GM12864 (cell line): ENCODE measurements at regions not wholly inside any gene's neighbourhood (a gene's known extent, or its start where the extent isn't known, plus 50 kb on each side); places are given as distances from the start of the nearest gene placed in this dataset.

Experiments used
- DNase-seq: peaks from one replicate; pipeline ENCODE4 v3.0.0-alpha.2; 2011; ENCODE audit warnings: low read depth
- H3K4me3 ChIP-seq: 2 replicates; pipeline ENCODE4 v1.5.1; 2011; ENCODE audit warnings: mild to moderate bottlenecking, low read depth, low read length, control low read depth
- CTCF ChIP-seq: IDR thresholded peaks from 2 replicates; pipeline ENCODE4 v1.5.1; 2011; ENCODE audit warnings: low read depth, mild to moderate bottlenecking, moderate library complexity, low read length, control low read depth, inconsistent platforms; ENCODE audit errors: missing control alignments

- no peak overlapping the region for H3K4me3 ChIP-seq
- no peak for DNase-seq
- no peak for TF ChIP-seq CTCF
These were observed 135.8 kb upstream of the PUDP start for GRCh38 chrX:7283741-7284140.

GRCh38 chrX:7280520-7280919 is 132.6 kb upstream of the PUDP start:
- TF ChIP-seq CTCF, result no peak
- H3K4me3 ChIP-seq, result no peak overlapping the region
- DNase-seq, result no peak

- DNase-seq, result no peak
- TF ChIP-seq CTCF, result no peak
- H3K4me3 ChIP-seq, result no peak overlapping the region
These were observed 124.4 kb upstream of the PUDP start for GRCh38 chrX:7272346-7272745.

- no peak overlapping the region for H3K4me3 ChIP-seq
- no peak for TF ChIP-seq CTCF
- DNase-seq, result no peak
These were observed 123.0 kb upstream of the PUDP start for GRCh38 chrX:7270933-7271332.

- DNase-seq, result no peak
- TF ChIP-seq CTCF, result no peak
- no peak overlapping the region for H3K4me3 ChIP-seq
These were observed 122.0 kb upstream of the PUDP start for GRCh38 chrX:7269991-7270390.

- DNase-seq, result no peak
- H3K4me3 ChIP-seq, result no peak overlapping the region
- TF ChIP-seq CTCF, result no peak
These were observed 121.6 kb upstream of the PUDP start for GRCh38 chrX:7269589-7269988.

- DNase-seq, result no peak
- no peak for TF ChIP-seq CTCF
- H3K4me3 ChIP-seq, result no peak overlapping the region
These were observed 118.3 kb upstream of the PUDP start for GRCh38 chrX:7266288-7266687.
